Activated CD4-positive, alpha-beta memory T cell treated with anti-CD3 and anti-CD28 coated beads for 36 hours (primary cell): ENCODE measurements at regions not wholly inside any gene's neighbourhood (a gene's known extent, or its start where the extent isn't known, plus 50 kb on each side); places are given as distances from the start of the nearest gene placed in this dataset.
"Not testable (repeated sequence)": the region's sequence is repeated elsewhere in the genome, so short reads cannot be mapped to it uniquely, and the experiment has no call there.

Source experiments
- CTCF ChIA-PET: fragments of 350-600 bp; sonication (Branson Sonifier 250); formaldehyde crosslinking; loops from one replicate; lab custom pipeline; 2021; ENCODE audit warnings: antibody characterized with exemption, inconsistent platforms; lab: Charles Lee
- POLR2A ChIA-PET: fragments of 350-600 bp; sonication (Branson Sonifier 250); formaldehyde crosslinking; loops from one replicate; lab custom pipeline; 2021; ENCODE audit warnings: antibody characterized with exemption; lab: Charles Lee
- DNase-seq: peaks from one replicate; pipeline ENCODE4 v3.0.0-alpha.2; 2020
- H3K27ac Mint-ChIP-seq: one replicate; pipeline ENCODE4 v1.8.0; 2021; ENCODE audit warnings: mixed read lengths
- H3K27me3 Mint-ChIP-seq: one replicate; pipeline ENCODE4 v1.8.0; 2021; ENCODE audit warnings: mixed read lengths
- H3K36me3 Mint-ChIP-seq: one replicate; pipeline ENCODE4 v1.8.0; 2021; ENCODE audit warnings: mixed read lengths
- H3K4me1 Mint-ChIP-seq: one replicate; pipeline ENCODE4 v1.8.0; 2021; ENCODE audit warnings: low read depth, mixed read lengths
- H3K4me3 Mint-ChIP-seq: one replicate; pipeline ENCODE4 v1.8.0; 2021; ENCODE audit warnings: mild to moderate bottlenecking, mixed read lengths
- H3K9me3 Mint-ChIP-seq: one replicate; pipeline ENCODE4 v1.8.0; 2021; ENCODE audit warnings: mixed read lengths
- intact Hi-C: fragments of 100-400 bp; cut with micrococcal nuclease; formaldehyde crosslinking; loops from one replicate; pipeline ENCODE4 v1.15.1; 2023

GRCh38 chr10:109237050-109237449 is 686.3 kb downstream of the XPNPEP1 start:
- H3K27ac Mint-ChIP-seq = no peak overlapping the region
- H3K27me3 Mint-ChIP-seq = no peaks in the 10 kb centered on the region
- ChIA-PET CTCF (no interaction called here), POLR2A (no interaction called here)
- H3K4me1 Mint-ChIP-seq = no peaks in the 10 kb centered on the region
- intact Hi-C loops = no loop called here
- H3K9me3 Mint-ChIP-seq = peaks cover 4% of the 10 kb centered on the region
- no peak overlapping the region for H3K4me3 Mint-ChIP-seq
- no peak for DNase-seq
- H3K36me3 Mint-ChIP-seq = no peaks in the 10 kb centered on the region

GRCh38 chr10:109223533-109223932 is 699.8 kb downstream of the XPNPEP1 start:
- H3K27me3 Mint-ChIP-seq, H3K4me1 Mint-ChIP-seq, POLR2A ChIA-PET, H3K4me3 Mint-ChIP-seq, H3K36me3 Mint-ChIP-seq, H3K27ac Mint-ChIP-seq, DNase-seq, H3K9me3 Mint-ChIP-seq, intact Hi-C loops, CTCF ChIA-PET: not testable (repeated sequence)

DNA sequence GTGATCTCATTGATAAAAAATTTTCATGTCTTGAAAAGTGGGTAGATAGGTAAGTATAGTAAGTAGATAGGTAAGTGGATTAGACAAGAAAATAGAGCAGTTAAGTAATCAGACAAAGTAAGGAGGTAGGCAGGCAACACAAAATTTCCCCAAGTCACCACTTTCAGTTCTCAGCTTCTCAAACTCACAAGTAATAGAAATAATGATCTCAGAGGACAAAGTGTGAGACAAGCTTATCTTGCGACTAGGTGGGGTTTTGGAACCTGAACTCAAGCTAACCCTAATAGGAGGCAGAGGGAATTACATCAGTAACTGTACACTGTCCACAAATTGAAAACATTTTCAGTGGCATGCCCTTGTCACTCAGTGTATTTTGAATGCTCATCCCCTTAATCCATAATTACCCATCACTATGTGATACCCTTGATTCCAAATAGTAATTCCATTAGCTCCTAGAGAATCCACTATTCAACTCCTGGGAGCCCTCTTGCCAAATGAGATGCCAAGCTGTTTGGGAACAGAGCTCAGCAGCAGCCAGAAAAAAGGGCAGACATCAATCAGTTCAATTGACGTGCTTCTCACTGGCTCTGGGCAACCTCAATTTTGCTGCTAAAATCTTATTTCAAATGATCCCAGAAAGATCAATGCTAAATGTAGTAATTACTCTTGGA is 703.2 kb downstream of the XPNPEP1 start:
- POLR2A ChIA-PET = no interaction called here
- CTCF ChIA-PET = no interaction called here

GRCh38 chr10:109218207-109218606 is 705.1 kb downstream of the XPNPEP1 start:
- POLR2A ChIA-PET = no interaction called here
- Mint-ChIP-seq H3K27me3 (no peaks in the 10 kb centered on the region), H3K4me3 (no peak overlapping the region), H3K36me3 (no peaks in the 10 kb centered on the region), H3K27ac (no peak overlapping the region), H3K4me1 (no peaks in the 10 kb centered on the region), H3K9me3 (no peaks in the 10 kb centered on the region)
- intact Hi-C loops = no loop called here
- CTCF ChIA-PET = interaction anchor here (0.7 kb wide), 1 partner anchor 318 kb away, joined by 3 read pairs; no protein-coding TSS in a partner anchor
- DNase-seq = no peak

More for the DNA sequence above, 703.2 kb downstream of the XPNPEP1 start:
- intact Hi-C loops = no loop called here
- Mint-ChIP-seq H3K9me3 (no peaks in the 10 kb centered on the region), H3K36me3 (no peaks in the 10 kb centered on the region), H3K4me1 (no peaks in the 10 kb centered on the region), H3K4me3 (no peak overlapping the region), H3K27ac (no peak overlapping the region), H3K27me3 (no peaks in the 10 kb centered on the region)
- no peak for DNase-seq

DNA sequence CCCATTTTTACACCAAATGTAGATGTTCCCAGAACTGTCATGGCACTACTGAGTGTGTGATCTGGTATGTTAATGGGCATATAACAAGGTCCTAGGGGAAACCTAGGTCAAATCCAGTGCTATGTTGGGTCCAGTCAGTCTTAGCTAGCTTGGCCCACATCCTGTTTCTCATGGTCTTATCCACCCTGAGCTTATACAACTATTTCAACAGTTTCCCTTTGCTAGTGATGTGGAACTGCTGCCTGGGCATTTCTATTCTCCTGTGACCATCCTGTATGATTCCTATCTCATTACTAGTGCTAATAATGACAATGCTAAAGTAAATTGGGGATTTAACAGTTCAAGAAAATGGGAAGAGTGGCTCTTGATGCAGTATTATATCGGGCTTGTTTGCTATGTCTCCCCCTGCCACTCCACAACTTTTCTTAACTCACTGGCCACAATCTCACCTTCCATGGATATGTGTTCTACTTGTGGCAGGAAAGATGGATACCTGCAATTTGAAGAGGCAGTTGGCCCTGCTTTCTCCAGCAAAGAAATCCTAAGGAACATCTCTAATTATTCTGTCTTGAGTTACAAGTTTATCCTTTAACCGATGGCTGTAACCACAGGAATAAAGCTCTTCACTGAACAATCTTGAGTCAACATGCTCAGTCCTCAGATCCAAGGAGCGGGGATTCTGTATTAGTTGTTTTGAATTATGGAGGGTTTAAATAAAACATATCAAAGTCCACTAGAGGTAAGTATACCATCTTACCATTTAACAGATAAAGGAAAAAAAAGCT is 707.8 kb downstream of the XPNPEP1 start:
- POLR2A ChIA-PET = no interaction called here
- H3K4me1 Mint-ChIP-seq = no peaks in the 10 kb centered on the region
- no peak overlapping the region for H3K27ac Mint-ChIP-seq

DNA sequence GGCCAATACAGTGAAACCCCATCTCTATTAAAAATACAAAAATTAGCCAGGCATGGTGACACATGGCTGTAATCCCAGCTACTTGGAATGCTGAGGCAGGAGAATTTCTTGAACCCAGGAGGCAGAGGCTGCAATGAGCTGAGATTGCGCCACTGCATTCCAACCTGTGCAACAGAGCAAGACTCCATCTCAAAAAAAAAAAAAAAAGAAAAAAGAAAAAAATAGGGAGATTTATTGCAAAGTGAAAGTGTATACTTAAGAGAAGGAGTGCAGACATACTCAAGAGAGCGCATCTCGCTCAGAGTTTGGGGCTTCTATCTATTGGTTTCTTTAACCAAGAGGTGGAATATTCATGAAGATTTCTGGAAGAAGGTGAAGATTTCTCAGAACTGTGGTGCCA is 708.4 kb downstream of the XPNPEP1 start:
- H3K9me3 Mint-ChIP-seq, intact Hi-C loops, H3K4me3 Mint-ChIP-seq, CTCF ChIA-PET, POLR2A ChIA-PET, H3K27ac Mint-ChIP-seq, H3K36me3 Mint-ChIP-seq, H3K4me1 Mint-ChIP-seq, DNase-seq, H3K27me3 Mint-ChIP-seq: not testable (repeated sequence)

More for the DNA sequence above, 707.8 kb downstream of the XPNPEP1 start:
- H3K36me3 Mint-ChIP-seq = no peaks in the 10 kb centered on the region
- no peak overlapping the region for H3K4me3 Mint-ChIP-seq
- intact Hi-C loops = no loop called here
- no peak for DNase-seq
- CTCF ChIA-PET = no interaction called here
- no peaks in the 10 kb centered on the region for H3K27me3 Mint-ChIP-seq
- no peaks in the 10 kb centered on the region for H3K9me3 Mint-ChIP-seq

DNA sequence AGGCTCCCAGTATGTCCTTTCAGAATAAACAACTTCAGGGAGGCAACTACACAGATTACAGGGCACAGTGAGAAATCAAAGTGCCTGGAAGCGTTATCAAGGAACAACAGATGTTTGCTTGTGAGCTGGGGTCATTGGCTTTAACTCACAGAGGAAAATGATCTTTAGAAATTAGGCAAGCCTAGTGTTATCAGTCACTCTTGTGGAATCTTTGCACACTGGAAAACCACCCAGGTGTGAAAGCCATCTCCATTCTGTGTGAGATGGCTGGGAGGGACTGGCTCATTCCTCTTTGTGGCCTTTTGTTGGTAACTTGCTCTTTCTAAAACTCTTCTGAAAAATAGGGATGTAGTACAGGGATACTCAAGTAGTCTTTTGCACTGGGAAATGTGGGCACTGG is 716.0 kb downstream of the XPNPEP1 start:
- CTCF ChIA-PET = no interaction called here
- Mint-ChIP-seq H3K4me3 (no peak overlapping the region), H3K27me3 (no peaks in the 10 kb centered on the region), H3K27ac (no peak overlapping the region), H3K4me1 (no peaks in the 10 kb centered on the region), H3K9me3 (peaks cover 2% of the 10 kb centered on the region), H3K36me3 (no peaks in the 10 kb centered on the region)
- intact Hi-C loops = no loop called here
- POLR2A ChIA-PET = no interaction called here
- no peak for DNase-seq

- no peak for DNase-seq
- peaks cover 2% of the 10 kb centered on the region for H3K9me3 Mint-ChIP-seq
- intact Hi-C loops = no loop called here
- no peaks in the 10 kb centered on the region for H3K36me3 Mint-ChIP-seq
- no peaks in the 10 kb centered on the region for H3K27me3 Mint-ChIP-seq
- CTCF ChIA-PET = no interaction called here
- H3K4me1 Mint-ChIP-seq = no peaks in the 10 kb centered on the region
- H3K4me3 Mint-ChIP-seq = no peak overlapping the region
- POLR2A ChIA-PET = no interaction called here
- no peak overlapping the region for H3K27ac Mint-ChIP-seq
Measured at GRCh38 chr10:109205929-109206585, 717.3 kb downstream of the XPNPEP1 start.

DNA sequence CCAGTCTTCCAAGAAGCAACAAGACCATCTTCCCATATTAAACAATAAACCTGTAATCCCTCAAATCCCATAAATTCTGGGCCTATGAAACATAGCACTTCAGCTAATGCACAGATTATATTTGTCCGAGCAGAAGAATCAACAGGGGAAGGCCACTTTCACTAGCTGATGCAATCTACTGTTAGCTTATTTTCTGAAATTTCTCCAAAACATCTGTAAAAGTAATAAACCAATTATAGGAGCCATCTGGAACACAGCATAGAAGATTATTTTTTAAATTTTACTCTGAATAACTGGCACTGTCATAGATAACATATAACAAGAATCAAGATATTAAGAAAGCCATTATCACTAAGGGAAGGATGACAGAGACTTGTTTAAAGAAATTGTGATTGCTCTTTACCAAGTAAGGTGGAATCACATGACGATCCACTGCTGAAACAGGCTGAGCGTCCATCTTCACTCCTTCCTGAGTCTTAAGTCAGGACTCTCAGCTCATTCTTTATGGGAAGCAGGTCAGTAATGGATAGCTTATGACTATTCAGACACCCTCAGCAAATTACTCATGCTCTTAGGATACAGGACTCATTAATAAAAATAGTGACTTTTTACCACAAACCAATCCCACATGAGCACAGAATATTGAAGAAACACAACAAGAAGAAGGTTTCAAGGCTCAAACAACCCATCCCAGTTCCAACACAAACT is 719.5 kb downstream of the XPNPEP1 start:
- H3K36me3 Mint-ChIP-seq = no peaks in the 10 kb centered on the region

DNA sequence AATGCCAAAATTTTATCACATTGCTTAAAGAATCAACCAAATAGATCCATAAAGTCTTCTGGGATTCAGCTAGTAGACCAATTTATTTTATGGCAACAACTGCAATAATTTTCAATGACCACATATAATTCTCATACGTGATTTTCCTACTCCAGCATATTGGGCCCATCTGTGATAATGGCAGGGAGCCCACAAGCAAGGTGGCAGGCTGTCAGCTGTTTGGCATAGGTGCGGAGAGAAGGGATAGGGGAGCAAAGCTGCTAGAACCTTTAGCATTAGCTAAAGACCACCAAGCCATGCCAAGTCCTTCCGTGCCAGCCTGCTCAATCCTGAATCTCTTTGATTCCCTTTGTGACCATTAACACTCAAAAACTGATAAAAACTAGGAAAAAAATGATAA is 721.2 kb downstream of the XPNPEP1 start:
- intact Hi-C loops = no loop called here
- ChIA-PET POLR2A (no interaction called here), CTCF (no interaction called here)
- Mint-ChIP-seq H3K36me3 (no peaks in the 10 kb centered on the region), H3K9me3 (peaks cover 5% of the 10 kb centered on the region), H3K4me3 (no peak overlapping the region), H3K27me3 (no peaks in the 10 kb centered on the region), H3K4me1 (no peaks in the 10 kb centered on the region), H3K27ac (no peak overlapping the region)
- no peak for DNase-seq

More for the DNA sequence above, 719.5 kb downstream of the XPNPEP1 start:
- H3K4me3 Mint-ChIP-seq = no peak overlapping the region
- no peaks in the 10 kb centered on the region for H3K27me3 Mint-ChIP-seq
- DNase-seq = no peak
- H3K27ac Mint-ChIP-seq = no peak overlapping the region
- intact Hi-C loops = no loop called here
- no peaks in the 10 kb centered on the region for H3K4me1 Mint-ChIP-seq
- H3K9me3 Mint-ChIP-seq = peaks cover 2% of the 10 kb centered on the region
- ChIA-PET CTCF (no interaction called here), POLR2A (no interaction called here)

- POLR2A ChIA-PET = no interaction called here
- H3K9me3 Mint-ChIP-seq = peaks cover 3% of the 10 kb centered on the region
- CTCF ChIA-PET = no interaction called here
- H3K27ac Mint-ChIP-seq = no peak overlapping the region
- H3K27me3 Mint-ChIP-seq = no peaks in the 10 kb centered on the region
- H3K36me3 Mint-ChIP-seq = no peaks in the 10 kb centered on the region
- intact Hi-C loops = no loop called here
- DNase-seq = no peak
- no peaks in the 10 kb centered on the region for H3K4me1 Mint-ChIP-seq
- H3K4me3 Mint-ChIP-seq = no peak overlapping the region
Measured at GRCh38 chr10:109200646-109201045, 722.7 kb downstream of the XPNPEP1 start.

GRCh38 chr10:109191823-109192222 is 731.5 kb downstream of the XPNPEP1 start:
- ChIA-PET CTCF (interaction anchor here (0.6 kb wide), 1 partner anchor 15 kb away, joined by 3 read pairs; no protein-coding TSS in a partner anchor), POLR2A (no interaction called here)
- no peak overlapping the region for H3K4me3 Mint-ChIP-seq
- H3K9me3 Mint-ChIP-seq = peaks cover 24% of the 10 kb centered on the region
- H3K4me1 Mint-ChIP-seq = no peaks in the 10 kb centered on the region
- H3K36me3 Mint-ChIP-seq = no peaks in the 10 kb centered on the region
- intact Hi-C loops = no loop called here
- DNase-seq = no peak
- H3K27ac Mint-ChIP-seq = no peak overlapping the region
- no peaks in the 10 kb centered on the region for H3K27me3 Mint-ChIP-seq
